GM08714 (cell line): ENCODE measurements at regions not wholly inside any gene's neighbourhood (a gene's known extent, or its start where the extent isn't known, plus 50 kb on each side); places are given as distances from the start of the nearest gene placed in this dataset.
"Not testable (repeated sequence)": the region's sequence is repeated elsewhere in the genome, so short reads cannot be mapped to it uniquely, and the experiment has no call there.

ENCODE experiments used
- H3K4me3 ChIP-seq: fragments of 200-500 bp; sonication (Bioruptor generic); 2 replicates; pipeline ENCODE4 v1.5.1; 2014; ENCODE audit warnings: mild to moderate bottlenecking, low read length, inconsistent platforms
- ZNF274 ChIP-seq: IDR thresholded peaks from 2 replicates; pipeline ENCODE4 v1.6.1; 2012; ENCODE audit warnings: mild to moderate bottlenecking, low read depth, low read length

- no peak overlapping the region for H3K4me3 ChIP-seq
- TF ChIP-seq ZNF274: no peak
Observed at GRCh38 chrX:139015627-139016026, 304.1 kb upstream of the FGF13 start.

GRCh38 chrX:139008185-139008584 lies 296.7 kb upstream of the FGF13 start:
- no peak for TF ChIP-seq ZNF274
- no peak overlapping the region for H3K4me3 ChIP-seq

GRCh38 chrX:139003856-139004527 lies 292.5 kb upstream of the FGF13 start:
- not testable (repeated sequence) for H3K4me3 ChIP-seq

- TF ChIP-seq ZNF274: no peak
Observed at GRCh38 chrX:139002319-139002718, 290.8 kb upstream of the FGF13 start.

GRCh38 chrX:138996268-138996667 lies 284.8 kb upstream of the FGF13 start:
- no peak overlapping the region for H3K4me3 ChIP-seq
- TF ChIP-seq ZNF274: no peak

More at GRCh38 chrX:139002319-139002718, 290.8 kb upstream of the FGF13 start:
- no peak overlapping the region for H3K4me3 ChIP-seq

- no peak overlapping the region for H3K4me3 ChIP-seq
Observed at GRCh38 chrX:138995458-138995857, 283.9 kb upstream of the FGF13 start.

GRCh38 chrX:138990425-138990824 lies 278.9 kb upstream of the FGF13 start:
- H3K4me3 ChIP-seq: not testable (repeated sequence)

More at GRCh38 chrX:138995458-138995857, 283.9 kb upstream of the FGF13 start:
- no peak for TF ChIP-seq ZNF274

DNA sequence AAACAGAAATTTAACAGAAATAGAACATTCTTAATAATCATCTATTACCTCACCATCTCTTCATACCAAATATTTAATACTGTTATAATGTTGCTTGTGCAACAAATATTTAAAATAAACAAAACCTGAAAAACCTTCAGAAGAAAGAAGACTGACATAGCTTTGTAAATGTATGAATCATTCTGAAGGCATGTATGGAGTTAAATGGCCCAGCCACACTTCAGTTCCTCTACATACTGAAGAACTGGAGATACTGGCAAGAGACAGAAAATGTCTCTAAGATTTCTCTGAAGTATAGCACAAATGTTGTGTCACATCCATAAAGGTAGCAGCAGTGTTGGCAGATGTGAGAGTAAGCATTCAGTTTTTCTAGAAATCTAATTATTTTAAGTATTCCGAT lies 275.3 kb upstream of the FGF13 start:
- no peak for TF ChIP-seq ZNF274
- H3K4me3 ChIP-seq: no peak overlapping the region

GRCh38 chrX:138986235-138986634 lies 274.7 kb upstream of the FGF13 start:
- TF ChIP-seq ZNF274: no peak
- H3K4me3 ChIP-seq: no peak overlapping the region

GRCh38 chrX:138982365-138982764 lies 270.8 kb upstream of the FGF13 start:
- no peak overlapping the region for H3K4me3 ChIP-seq
- TF ChIP-seq ZNF274: no peak

DNA sequence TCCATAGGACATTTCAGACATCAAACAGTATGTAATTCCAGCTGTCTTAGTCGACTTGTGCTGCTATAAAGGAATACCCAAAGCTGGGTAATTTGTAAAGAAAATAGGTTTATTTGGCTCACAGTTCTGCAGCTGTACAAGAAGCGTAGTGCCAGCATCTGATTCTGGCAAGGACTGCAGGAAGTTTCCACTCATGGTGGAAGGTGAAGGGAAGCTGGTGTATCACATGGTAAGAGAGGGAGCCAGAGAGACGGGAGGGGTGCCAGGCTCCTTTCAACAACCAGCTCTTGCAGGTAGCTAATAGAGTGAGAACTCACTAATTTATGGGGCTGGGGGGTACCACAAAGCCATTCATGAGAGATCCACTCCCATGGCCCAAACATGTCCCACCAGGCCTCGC lies 253.0 kb upstream of the FGF13 start:
- no peak for TF ChIP-seq ZNF274
- H3K4me3 ChIP-seq: no peak overlapping the region

DNA sequence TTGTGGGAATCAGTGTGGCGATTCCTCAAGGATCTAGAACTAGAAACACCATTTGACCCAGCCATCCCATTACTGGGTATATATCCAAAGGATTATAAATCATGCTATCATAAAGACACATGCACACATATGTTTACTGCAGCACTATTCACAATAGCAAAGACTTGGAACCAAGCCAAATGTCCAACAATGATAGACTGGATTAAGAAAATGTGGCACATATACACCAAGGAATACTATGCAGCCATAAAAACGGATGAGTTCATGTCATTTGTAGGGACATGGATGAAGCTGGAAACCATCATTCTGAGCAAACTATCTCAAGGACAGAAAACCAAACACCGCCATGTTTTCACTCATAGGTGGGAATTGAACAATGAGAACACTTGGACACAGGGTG lies 250.9 kb upstream of the FGF13 start:
- not testable (repeated sequence) for H3K4me3 ChIP-seq

GRCh38 chrX:138954976-138955375 lies 243.5 kb upstream of the FGF13 start:
- no peak overlapping the region for H3K4me3 ChIP-seq
- TF ChIP-seq ZNF274: no peak

- no peak overlapping the region for H3K4me3 ChIP-seq
- no peak for TF ChIP-seq ZNF274
Observed at GRCh38 chrX:138946926-138947325, 235.4 kb upstream of the FGF13 start.

DNA sequence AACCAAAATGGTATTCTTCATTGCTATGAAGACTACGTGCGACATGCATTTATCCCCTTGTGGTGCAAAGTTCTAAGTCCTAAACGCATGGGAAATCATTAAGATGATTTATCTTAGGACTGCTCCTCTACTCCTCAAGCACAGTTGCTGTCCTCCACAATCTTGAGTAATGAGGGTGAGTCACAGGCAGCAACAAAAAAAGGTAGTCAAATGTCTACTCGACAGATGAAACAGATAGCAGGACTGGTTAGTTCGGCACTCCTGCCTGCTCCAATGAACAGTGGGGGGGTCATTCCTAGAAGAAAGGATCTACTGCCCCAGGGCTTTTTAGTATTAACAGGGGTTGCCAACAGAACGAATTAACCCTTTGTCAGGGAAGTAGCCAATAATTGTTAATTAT lies 233.7 kb upstream of the FGF13 start:
- H3K4me3 ChIP-seq: no peak overlapping the region
- TF ChIP-seq ZNF274: no peak

- TF ChIP-seq ZNF274: no peak
- H3K4me3 ChIP-seq: no peak overlapping the region
Observed at GRCh38 chrX:138939038-138939437, 227.5 kb upstream of the FGF13 start.
